ENCODE measurements at regions not wholly inside any gene's neighbourhood (a gene's known extent, or its start where the extent isn't known, plus 50 kb on each side); places are given as distances from the start of the nearest gene placed in this dataset.
A peak's percentile ranks its signal among the peaks of the same experiment; 100 is the strongest.

DNA sequence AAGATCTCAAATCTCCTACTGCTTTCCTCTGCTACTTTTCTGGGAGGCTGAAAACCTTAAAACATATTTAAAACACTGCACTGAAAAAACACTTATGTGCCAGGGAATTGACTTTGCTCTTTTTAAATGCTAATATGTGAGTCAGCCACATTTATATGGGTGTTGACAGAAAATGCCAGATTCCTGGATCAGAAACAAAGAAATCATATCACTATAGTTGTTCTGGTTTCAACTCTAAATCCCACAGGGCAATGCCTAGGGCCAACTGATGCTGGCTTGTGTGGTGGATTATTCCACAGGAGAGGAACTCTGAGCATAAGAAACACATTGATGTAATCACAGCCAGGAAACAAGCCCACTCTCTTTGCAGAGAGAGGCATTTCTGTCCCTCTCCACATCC, 1439.0 kb upstream of the SPRY2 start:
- DNase-seq (ENCODE audit: low spot score): no peak
- peaks cover 5% of the 10 kb centered on the region for H3K4me1 Mint-ChIP-seq
- H3K4me1 ChIP-seq (ENCODE audit: insufficient read depth): peaks cover 9% of the 10 kb centered on the region; the same call in 1 of the 2 replicates
- H3K27me3 Mint-ChIP-seq (ENCODE audit: insufficient read depth, low read depth, poor library complexity): no peaks in the 10 kb centered on the region
- no peak overlapping the region for H3K4me3 Mint-ChIP-seq
- H3K9me3 Mint-ChIP-seq: no peaks in the 10 kb centered on the region
- 0 out of 2 replicates have a peak overlapping the region, but pooled peaks have one; percentile 8 for H3K4me2 ChIP-seq
- H3K4me3 ChIP-seq: no peak overlapping the region; the same call in 1 of the 2 replicates
- no peaks in the 10 kb centered on the region for H3K36me3 Mint-ChIP-seq (ENCODE audit: low read depth)
- H4K20me1 ChIP-seq (replicated peaks; ENCODE audit: insufficient read depth): no peaks in the 10 kb centered on the region
- no peaks in the 10 kb centered on the region for H3K79me2 ChIP-seq (replicated peaks; ENCODE audit: insufficient read depth)
- ATAC-seq: no peak
- TF ChIP-seq, protein P1, sequence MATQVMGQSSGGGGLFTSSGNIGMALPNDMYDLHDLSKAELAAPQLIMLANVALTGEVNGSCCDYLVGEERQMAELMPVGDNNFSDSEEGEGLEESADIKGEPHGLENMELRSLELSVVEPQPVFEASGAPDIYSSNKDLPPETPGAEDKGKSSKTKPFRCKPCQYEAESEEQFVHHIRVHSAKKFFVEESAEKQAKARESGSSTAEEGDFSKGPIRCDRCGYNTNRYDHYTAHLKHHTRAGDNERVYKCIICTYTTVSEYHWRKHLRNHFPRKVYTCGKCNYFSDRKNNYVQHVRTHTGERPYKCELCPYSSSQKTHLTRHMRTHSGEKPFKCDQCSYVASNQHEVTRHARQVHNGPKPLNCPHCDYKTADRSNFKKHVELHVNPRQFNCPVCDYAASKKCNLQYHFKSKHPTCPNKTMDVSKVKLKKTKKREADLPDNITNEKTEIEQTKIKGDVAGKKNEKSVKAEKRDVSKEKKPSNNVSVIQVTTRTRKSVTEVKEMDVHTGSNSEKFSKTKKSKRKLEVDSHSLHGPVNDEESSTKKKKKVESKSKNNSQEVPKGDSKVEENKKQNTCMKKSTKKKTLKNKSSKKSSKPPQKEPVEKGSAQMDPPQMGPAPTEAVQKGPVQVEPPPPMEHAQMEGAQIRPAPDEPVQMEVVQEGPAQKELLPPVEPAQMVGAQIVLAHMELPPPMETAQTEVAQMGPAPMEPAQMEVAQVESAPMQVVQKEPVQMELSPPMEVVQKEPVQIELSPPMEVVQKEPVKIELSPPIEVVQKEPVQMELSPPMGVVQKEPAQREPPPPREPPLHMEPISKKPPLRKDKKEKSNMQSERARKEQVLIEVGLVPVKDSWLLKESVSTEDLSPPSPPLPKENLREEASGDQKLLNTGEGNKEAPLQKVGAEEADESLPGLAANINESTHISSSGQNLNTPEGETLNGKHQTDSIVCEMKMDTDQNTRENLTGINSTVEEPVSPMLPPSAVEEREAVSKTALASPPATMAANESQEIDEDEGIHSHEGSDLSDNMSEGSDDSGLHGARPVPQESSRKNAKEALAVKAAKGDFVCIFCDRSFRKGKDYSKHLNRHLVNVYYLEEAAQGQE (IDR thresholded peaks at IDR 0.05; ENCODE audit: unreplicated experiment): no peak
- TF ChIP-seq STAT1 (IDR thresholded peaks at IDR 0.05; ENCODE audit: unreplicated experiment): no peak
- no peak for TF ChIP-seq ZNF114 (CRISPR knock-in tag; IDR thresholded peaks at IDR 0.05)
- no peaks in the 10 kb centered on the region for H3F3A ChIP-seq (replicated peaks; ENCODE audit: low read depth)
- H2AFZ ChIP-seq: peak overlapping the region; percentile 49; the same call in 1 of the 2 replicates
- H3K27ac ChIP-seq (ENCODE audit: low read depth): peak overlapping the region; percentile 7; the same call in 1 of the 2 replicates
- H3K9me2 ChIP-seq (ENCODE audit: insufficient read depth): no peaks in the 10 kb centered on the region
- H3K27me3 ChIP-seq (ENCODE audit: insufficient read depth): no peaks in the 10 kb centered on the region
- no peaks in the 10 kb centered on the region for H3K36me3 ChIP-seq (ENCODE audit: insufficient read depth)
- peak overlapping the region; percentile 69 for H3K27ac Mint-ChIP-seq

DNA sequence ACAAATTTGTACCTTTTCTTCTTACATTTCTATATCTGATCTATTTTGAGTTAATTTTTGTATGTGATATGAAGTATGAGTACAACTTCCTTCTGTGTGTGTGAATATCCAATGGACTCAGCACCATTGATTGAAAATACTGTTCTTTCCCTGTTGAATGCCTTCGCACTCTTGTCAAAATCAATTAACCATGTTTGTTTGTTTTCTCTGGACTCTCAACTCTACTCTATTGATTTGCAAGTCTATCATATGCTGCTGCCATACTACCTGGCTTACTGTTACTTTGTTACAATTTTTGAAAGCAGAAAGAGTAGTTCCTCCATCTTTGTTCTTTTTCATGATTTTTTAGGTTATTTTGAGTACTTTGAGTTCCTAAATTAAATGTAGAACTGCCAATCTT, 1437.4 kb upstream of the SPRY2 start:
- no peak for DNase-seq (ENCODE audit: low spot score)
- no peaks in the 10 kb centered on the region for H3K36me3 ChIP-seq (ENCODE audit: insufficient read depth)
- no peaks in the 10 kb centered on the region for H3K79me2 ChIP-seq (replicated peaks; ENCODE audit: insufficient read depth)
- no peaks in the 10 kb centered on the region for H3K27me3 ChIP-seq (ENCODE audit: insufficient read depth)
- H3K9me3 Mint-ChIP-seq: no peaks in the 10 kb centered on the region
- peaks cover 5% of the 10 kb centered on the region for H3K4me1 Mint-ChIP-seq
- no peaks in the 10 kb centered on the region for H4K20me1 ChIP-seq (replicated peaks; ENCODE audit: insufficient read depth)
- H3K9me2 ChIP-seq (ENCODE audit: insufficient read depth): no peaks in the 10 kb centered on the region
- H3K4me3 Mint-ChIP-seq: no peak overlapping the region
- no peak overlapping the region for H2AFZ ChIP-seq
- H3K4me1 ChIP-seq (ENCODE audit: insufficient read depth): peaks cover 9% of the 10 kb centered on the region; the same call in 1 of the 2 replicates
- H3K27me3 Mint-ChIP-seq (ENCODE audit: insufficient read depth, low read depth, poor library complexity): no peaks in the 10 kb centered on the region
- no peak for ATAC-seq
- no peak overlapping the region for H3K4me3 ChIP-seq
- no peak overlapping the region for H3K27ac Mint-ChIP-seq
- no peaks in the 10 kb centered on the region for H3F3A ChIP-seq (replicated peaks; ENCODE audit: low read depth)
- no peaks in the 10 kb centered on the region for H3K36me3 Mint-ChIP-seq (ENCODE audit: low read depth)
- H3K4me2 ChIP-seq: no peak overlapping the region
- H3K27ac ChIP-seq (ENCODE audit: low read depth): no peak overlapping the region
- TF ChIP-seq NANOG (IDR thresholded peaks at IDR 0.05; ENCODE audit: borderline replicate concordance): no peak
- TF ChIP-seq ZNF331 (CRISPR knock-in tag; IDR thresholded peaks at IDR 0.05; ENCODE audit: low read depth): no peak
- TF ChIP-seq, protein P2, sequence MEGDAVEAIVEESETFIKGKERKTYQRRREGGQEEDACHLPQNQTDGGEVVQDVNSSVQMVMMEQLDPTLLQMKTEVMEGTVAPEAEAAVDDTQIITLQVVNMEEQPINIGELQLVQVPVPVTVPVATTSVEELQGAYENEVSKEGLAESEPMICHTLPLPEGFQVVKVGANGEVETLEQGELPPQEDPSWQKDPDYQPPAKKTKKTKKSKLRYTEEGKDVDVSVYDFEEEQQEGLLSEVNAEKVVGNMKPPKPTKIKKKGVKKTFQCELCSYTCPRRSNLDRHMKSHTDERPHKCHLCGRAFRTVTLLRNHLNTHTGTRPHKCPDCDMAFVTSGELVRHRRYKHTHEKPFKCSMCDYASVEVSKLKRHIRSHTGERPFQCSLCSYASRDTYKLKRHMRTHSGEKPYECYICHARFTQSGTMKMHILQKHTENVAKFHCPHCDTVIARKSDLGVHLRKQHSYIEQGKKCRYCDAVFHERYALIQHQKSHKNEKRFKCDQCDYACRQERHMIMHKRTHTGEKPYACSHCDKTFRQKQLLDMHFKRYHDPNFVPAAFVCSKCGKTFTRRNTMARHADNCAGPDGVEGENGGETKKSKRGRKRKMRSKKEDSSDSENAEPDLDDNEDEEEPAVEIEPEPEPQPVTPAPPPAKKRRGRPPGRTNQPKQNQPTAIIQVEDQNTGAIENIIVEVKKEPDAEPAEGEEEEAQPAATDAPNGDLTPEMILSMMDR (conservative IDR thresholded peaks at IDR 0.05; ENCODE audit: low read depth in 2 of 2): no peak
- TF ChIP-seq, protein P3, sequence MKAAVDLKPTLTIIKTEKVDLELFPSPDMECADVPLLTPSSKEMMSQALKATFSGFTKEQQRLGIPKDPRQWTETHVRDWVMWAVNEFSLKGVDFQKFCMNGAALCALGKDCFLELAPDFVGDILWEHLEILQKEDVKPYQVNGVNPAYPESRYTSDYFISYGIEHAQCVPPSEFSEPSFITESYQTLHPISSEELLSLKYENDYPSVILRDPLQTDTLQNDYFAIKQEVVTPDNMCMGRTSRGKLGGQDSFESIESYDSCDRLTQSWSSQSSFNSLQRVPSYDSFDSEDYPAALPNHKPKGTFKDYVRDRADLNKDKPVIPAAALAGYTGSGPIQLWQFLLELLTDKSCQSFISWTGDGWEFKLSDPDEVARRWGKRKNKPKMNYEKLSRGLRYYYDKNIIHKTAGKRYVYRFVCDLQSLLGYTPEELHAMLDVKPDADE (IDR thresholded peaks at IDR 0.05): no peak
- TF ChIP-seq, protein P1 (IDR thresholded peaks at IDR 0.05; ENCODE audit: unreplicated experiment): no peak
- TF ChIP-seq EZH2phosphoT487 (IDR thresholded peaks at IDR 0.05; ENCODE audit: unreplicated experiment): no peak
